Nephron (organoid): ENCODE measurements at regions not wholly inside any gene's neighbourhood (a gene's known extent, or its start where the extent isn't known, plus 50 kb on each side); places are given as distances from the start of the nearest gene placed in this dataset.
A peak's percentile ranks its signal among the peaks of the same experiment; 100 is the strongest.

Source experiments
- H3K27ac Mint-ChIP-seq, 3 experiments: 2 replicates each; pipeline ENCODE4 v1.8.0; 2020; ENCODE audit warnings: mixed read lengths in 3 of 3, mild to moderate bottlenecking in 2 of 3, moderate library complexity in 1 of 3
- H3K27me3 Mint-ChIP-seq: 2 replicates; pipeline ENCODE4 v1.8.0; 2021; ENCODE audit warnings: low read depth, mild to moderate bottlenecking, moderate library complexity, mixed read lengths
- H3K36me3 Mint-ChIP-seq: 2 replicates; pipeline ENCODE4 v1.8.0; 2020; ENCODE audit warnings: low read depth, mixed read lengths
- H3K4me1 Mint-ChIP-seq: 2 replicates; pipeline ENCODE4 v1.8.0; 2020; ENCODE audit warnings: mixed read lengths
- H3K4me3 Mint-ChIP-seq, 3 experiments: 2 replicates each; pipeline ENCODE4 v1.8.0; 2020; ENCODE audit warnings: mild to moderate bottlenecking in 3 of 3, mixed read lengths in 3 of 3, moderate library complexity in 2 of 3
- H3K9me3 Mint-ChIP-seq: 2 replicates; pipeline ENCODE4 v1.8.0; 2020; ENCODE audit warnings: mixed read lengths
- CTCF ChIP-seq, 3 experiments: fragments of 200-600 bp; sonication (generic); IDR thresholded peaks; one replicate each; pipeline ENCODE4 v1.5.0; 2021; ENCODE audit warnings: antibody characterized with exemption in 3 of 3; ENCODE audit not compliant: unreplicated experiment in 3 of 3

- TF ChIP-seq CTCF (IDR thresholded peaks at IDR 0.05; ENCODE audit: unreplicated experiment in 3 of 3), result no peak
- Mint-ChIP-seq H3K9me3 (no peaks in the 10 kb centered on the region), H3K27ac (no peak overlapping the region), H3K36me3 (no peaks in the 10 kb centered on the region), H3K4me1 (peaks cover 10% of the 10 kb centered on the region), H3K4me3 (no peak overlapping the region), H3K27me3 (no peaks in the 10 kb centered on the region)
These were observed 424.8 kb upstream of the OR4E1 start for GRCh38 chr14:22098435-22098834.

DNA sequence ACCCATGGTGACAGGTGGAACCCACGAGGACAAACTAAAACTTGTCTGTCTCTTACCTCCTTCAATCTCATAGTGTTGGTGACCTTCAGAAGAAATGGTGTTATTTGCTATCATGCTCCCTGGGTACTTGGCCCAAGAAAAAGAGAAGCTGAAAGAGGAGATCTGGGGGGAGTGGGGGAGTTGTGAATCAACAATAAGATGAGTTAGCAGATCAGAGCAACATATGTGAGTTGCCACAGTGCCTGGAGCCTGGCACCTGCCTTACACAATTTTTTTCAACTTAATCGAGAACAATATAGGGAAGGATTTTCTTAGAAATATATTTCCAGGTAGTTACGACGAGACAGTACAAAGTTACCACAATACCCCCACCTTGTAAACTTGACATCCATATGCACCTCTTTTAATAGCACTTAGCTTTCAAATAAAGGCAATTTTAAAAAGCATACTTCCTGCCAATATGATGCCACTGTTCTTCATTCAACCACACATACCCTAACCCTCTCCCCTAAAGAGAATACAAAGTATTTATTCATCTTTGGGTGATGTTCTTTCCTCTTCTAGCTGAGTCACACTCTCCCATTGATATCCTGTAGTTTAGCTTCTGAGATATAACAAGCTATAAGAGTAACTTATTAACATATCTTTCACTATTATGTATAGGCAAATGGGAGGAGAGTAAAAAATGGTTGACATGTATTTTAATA is 424.1 kb upstream of the OR4E1 start:
- TF ChIP-seq CTCF (IDR thresholded peaks at IDR 0.05; ENCODE audit: unreplicated experiment in 3 of 3), result no peak
- no peak overlapping the region for H3K4me3 Mint-ChIP-seq
- H3K36me3 Mint-ChIP-seq, result no peaks in the 10 kb centered on the region
- peaks cover 10% of the 10 kb centered on the region for H3K4me1 Mint-ChIP-seq
- H3K27ac Mint-ChIP-seq, result no peak overlapping the region
- H3K9me3 Mint-ChIP-seq, result no peaks in the 10 kb centered on the region
- H3K27me3 Mint-ChIP-seq, result no peaks in the 10 kb centered on the region

DNA sequence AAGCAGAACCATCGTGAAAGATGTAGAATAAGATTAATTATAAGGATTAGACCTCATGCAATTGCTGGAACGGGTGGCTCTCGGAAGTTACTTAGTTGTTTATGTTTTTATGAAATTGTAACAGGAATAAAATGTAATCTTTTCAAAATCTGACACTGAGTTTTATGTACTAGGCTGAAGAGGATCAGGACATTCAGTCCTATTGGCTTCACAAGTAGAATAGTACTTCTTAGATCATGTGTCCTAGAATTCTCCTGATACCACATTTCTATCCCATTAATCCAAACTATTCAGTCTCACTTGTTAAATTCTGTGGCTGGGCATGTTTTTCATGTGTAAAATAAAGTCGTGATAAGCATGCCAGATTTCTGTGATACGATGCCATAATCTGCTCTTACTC is 423.5 kb upstream of the OR4E1 start:
- Mint-ChIP-seq H3K9me3 (no peaks in the 10 kb centered on the region), H3K4me1 (peaks cover 10% of the 10 kb centered on the region), H3K36me3 (no peaks in the 10 kb centered on the region), H3K27me3 (no peaks in the 10 kb centered on the region), H3K27ac (peak overlapping the region in 1 of 3 experiments; percentile 78), H3K4me3 (no peak overlapping the region)
- no peak for TF ChIP-seq CTCF (IDR thresholded peaks at IDR 0.05; ENCODE audit: unreplicated experiment in 3 of 3)

- H3K9me3 Mint-ChIP-seq, result no peaks in the 10 kb centered on the region
- H3K27ac Mint-ChIP-seq, result peak overlapping the region; percentile 66 to 78 (median 71)
- no peak for TF ChIP-seq CTCF (IDR thresholded peaks at IDR 0.05; ENCODE audit: unreplicated experiment in 3 of 3)
- H3K4me3 Mint-ChIP-seq, result no peak overlapping the region
- no peaks in the 10 kb centered on the region for H3K27me3 Mint-ChIP-seq
- no peaks in the 10 kb centered on the region for H3K36me3 Mint-ChIP-seq
- H3K4me1 Mint-ChIP-seq, result peaks cover 10% of the 10 kb centered on the region
These were observed 422.9 kb upstream of the OR4E1 start for GRCh38 chr14:22096514-22096895.

DNA sequence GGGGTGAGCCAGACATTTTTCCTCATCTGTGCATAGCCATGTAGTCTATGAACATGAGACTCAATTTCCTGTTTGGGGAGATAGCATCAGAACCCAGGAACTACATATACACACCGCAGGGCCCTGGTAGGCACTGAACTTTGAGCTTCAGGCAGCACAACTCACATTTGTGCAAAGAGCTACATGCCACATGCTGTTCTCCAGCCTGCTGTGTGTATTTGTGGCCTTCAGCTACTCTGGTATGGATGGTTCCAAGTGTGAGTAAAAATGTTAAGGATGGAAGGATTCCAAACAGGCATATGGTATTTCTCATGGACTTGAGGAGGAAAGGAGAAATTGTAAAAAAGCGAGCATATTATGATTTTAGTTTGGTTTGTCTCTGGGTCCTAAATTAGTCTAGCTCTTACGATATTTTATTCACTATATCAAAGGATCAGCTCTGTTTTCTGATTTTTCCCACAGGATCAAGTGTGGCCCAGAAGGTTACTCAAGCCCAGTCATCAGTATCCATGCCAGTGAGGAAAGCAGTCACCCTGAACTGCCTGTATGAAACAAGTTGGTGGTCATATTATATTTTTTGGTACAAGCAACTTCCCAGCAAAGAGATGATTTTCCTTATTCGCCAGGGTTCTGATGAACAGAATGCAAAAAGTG is 422.4 kb upstream of the OR4E1 start:
- H3K36me3 Mint-ChIP-seq, result no peaks in the 10 kb centered on the region
- TF ChIP-seq CTCF (IDR thresholded peaks at IDR 0.05; ENCODE audit: unreplicated experiment in 3 of 3), result no peak
- no peaks in the 10 kb centered on the region for H3K27me3 Mint-ChIP-seq
- no peak overlapping the region for H3K4me3 Mint-ChIP-seq
- peak overlapping the region; percentile 66 to 78 (median 71) for H3K27ac Mint-ChIP-seq
- H3K9me3 Mint-ChIP-seq, result no peaks in the 10 kb centered on the region
- H3K4me1 Mint-ChIP-seq, result peaks cover 10% of the 10 kb centered on the region

DNA sequence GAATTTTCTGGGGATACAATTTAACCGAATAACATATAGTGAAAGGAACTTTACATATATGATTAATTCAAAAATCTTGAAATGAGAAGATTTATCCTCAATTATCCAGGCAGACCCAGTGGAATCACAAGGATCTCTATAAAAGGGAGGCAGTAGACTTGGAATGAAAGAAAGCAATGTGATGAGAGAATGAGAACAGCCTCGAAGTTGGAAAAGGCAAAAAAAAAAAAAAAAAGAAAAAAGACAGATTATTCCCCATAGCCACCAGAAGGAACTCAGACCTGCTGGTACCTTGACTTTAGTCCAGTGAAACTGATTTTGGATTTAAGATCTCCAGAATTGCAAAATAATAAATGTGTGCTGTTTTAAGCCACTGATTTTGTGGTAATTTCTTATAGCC is 416.3 kb upstream of the OR4E1 start:
- H3K27me3 Mint-ChIP-seq, result no peaks in the 10 kb centered on the region
- no peak overlapping the region for H3K27ac Mint-ChIP-seq
- no peak overlapping the region for H3K4me3 Mint-ChIP-seq
- H3K9me3 Mint-ChIP-seq, result no peaks in the 10 kb centered on the region
- no peaks in the 10 kb centered on the region for H3K36me3 Mint-ChIP-seq
- H3K4me1 Mint-ChIP-seq, result no peaks in the 10 kb centered on the region
- TF ChIP-seq CTCF (IDR thresholded peaks at IDR 0.05; ENCODE audit: unreplicated experiment in 3 of 3), result no peak
